ENCODE measurements at regions not wholly inside any gene's neighbourhood (a gene's known extent, or its start where the extent isn't known, plus 50 kb on each side); places are given as distances from the start of the nearest gene placed in this dataset.
A peak's percentile ranks its signal among the peaks of the same experiment; 100 is the strongest.

- ATAC-seq (no peak), DNase-seq (no peak)
- Mint-ChIP-seq H3K27ac (no peak overlapping the region), H3K36me3 (no peaks in the 10 kb centered on the region), H3K27me3 (peaks cover 38% of the 10 kb centered on the region), H3K4me1 (peaks cover 12% of the 10 kb centered on the region), H3K4me3 (peak overlapping the region; percentile 9), H3K9me3 (ENCODE audit: low read depth) (no peaks in the 10 kb centered on the region)
- CTCF ChIA-PET = interaction anchor here (1.4 kb wide), 1 partner anchor 240 kb away, joined by 3 read pairs; no protein-coding TSS in a partner anchor
These were observed 137.7 kb downstream of the SOX1 start for GRCh38 chr13:112204346-112205327.

- Mint-ChIP-seq H3K4me3 (no peak overlapping the region), H3K27me3 (peaks cover 38% of the 10 kb centered on the region), H3K9me3 (ENCODE audit: low read depth) (no peaks in the 10 kb centered on the region), H3K36me3 (no peaks in the 10 kb centered on the region), H3K27ac (no peak overlapping the region), H3K4me1 (peaks cover 12% of the 10 kb centered on the region)
- no peak for ATAC-seq
- DNase-seq = peak; percentile 44
- CTCF ChIA-PET = interaction anchor here (1.4 kb wide), 1 partner anchor 238 kb away, joined by 3 read pairs; no protein-coding TSS in a partner anchor
These were observed 139.0 kb downstream of the SOX1 start for GRCh38 chr13:112205990-112206389.

GRCh38 chr13:112207129-112207528 lies 140.2 kb downstream of the SOX1 start:
- Mint-ChIP-seq H3K27me3 (peaks cover 38% of the 10 kb centered on the region), H3K4me1 (peaks cover 12% of the 10 kb centered on the region), H3K27ac (no peak overlapping the region), H3K36me3 (no peaks in the 10 kb centered on the region), H3K9me3 (ENCODE audit: low read depth) (no peaks in the 10 kb centered on the region), H3K4me3 (no peak overlapping the region)
- ATAC-seq (no peak), DNase-seq (no peak)
- CTCF ChIA-PET = no interaction called here

GRCh38 chr13:112208656-112209055 lies 141.7 kb downstream of the SOX1 start:
- no peak overlapping the region for H3K4me3 Mint-ChIP-seq
- no peak overlapping the region for H3K27ac Mint-ChIP-seq

GRCh38 chr13:112209266-112209665 lies 142.3 kb downstream of the SOX1 start:
- peaks cover 31% of the 10 kb centered on the region for H3K27me3 Mint-ChIP-seq
- no peak overlapping the region for H3K4me3 Mint-ChIP-seq
- no peak for DNase-seq
- no peaks in the 10 kb centered on the region for H3K9me3 Mint-ChIP-seq (ENCODE audit: low read depth)
- H3K27ac Mint-ChIP-seq = no peak overlapping the region
- peaks cover 12% of the 10 kb centered on the region for H3K4me1 Mint-ChIP-seq
- ATAC-seq = no peak
- no peaks in the 10 kb centered on the region for H3K36me3 Mint-ChIP-seq
- CTCF ChIA-PET = no interaction called here

More at GRCh38 chr13:112208656-112209055, 141.7 kb downstream of the SOX1 start:
- CTCF ChIA-PET = no interaction called here
- peaks cover 37% of the 10 kb centered on the region for H3K27me3 Mint-ChIP-seq
- no peak for ATAC-seq
- peaks cover 12% of the 10 kb centered on the region for H3K4me1 Mint-ChIP-seq
- no peaks in the 10 kb centered on the region for H3K9me3 Mint-ChIP-seq (ENCODE audit: low read depth)
- no peak for DNase-seq
- no peaks in the 10 kb centered on the region for H3K36me3 Mint-ChIP-seq

- Mint-ChIP-seq H3K27ac (no peak overlapping the region), H3K9me3 (ENCODE audit: low read depth) (no peaks in the 10 kb centered on the region), H3K4me1 (peaks cover 12% of the 10 kb centered on the region), H3K27me3 (peaks cover 26% of the 10 kb centered on the region), H3K4me3 (no peak overlapping the region), H3K36me3 (no peaks in the 10 kb centered on the region)
- no peak for DNase-seq
- CTCF ChIA-PET = no interaction called here
- ATAC-seq = no peak
These were observed 142.8 kb downstream of the SOX1 start for GRCh38 chr13:112209711-112210110.

GRCh38 chr13:112210371-112210770 lies 143.4 kb downstream of the SOX1 start:
- H3K36me3 Mint-ChIP-seq = no peaks in the 10 kb centered on the region
- no peaks in the 10 kb centered on the region for H3K9me3 Mint-ChIP-seq (ENCODE audit: low read depth)
- H3K27me3 Mint-ChIP-seq = peaks cover 20% of the 10 kb centered on the region
- peaks cover 6% of the 10 kb centered on the region for H3K4me1 Mint-ChIP-seq
- H3K4me3 Mint-ChIP-seq = no peak overlapping the region
- CTCF ChIA-PET = no interaction called here
- ATAC-seq (no peak), DNase-seq (no peak)
- H3K27ac Mint-ChIP-seq = no peak overlapping the region

GRCh38 chr13:112212533-112212932 lies 145.6 kb downstream of the SOX1 start:
- Mint-ChIP-seq H3K27me3 (peaks cover under 1% of the 10 kb centered on the region), H3K9me3 (ENCODE audit: low read depth) (no peaks in the 10 kb centered on the region), H3K27ac (no peak overlapping the region), H3K4me1 (no peaks in the 10 kb centered on the region), H3K36me3 (no peaks in the 10 kb centered on the region), H3K4me3 (no peak overlapping the region)
- ATAC-seq = no peak
- DNase-seq = no peak
- CTCF ChIA-PET = no interaction called here

GRCh38 chr13:112213467-112214255 lies 146.7 kb downstream of the SOX1 start:
- no peak overlapping the region for H3K4me3 Mint-ChIP-seq
- CTCF ChIA-PET = no interaction called here
- no peaks in the 10 kb centered on the region for H3K4me1 Mint-ChIP-seq
- ATAC-seq = no peak
- H3K36me3 Mint-ChIP-seq = no peaks in the 10 kb centered on the region
- no peaks in the 10 kb centered on the region for H3K9me3 Mint-ChIP-seq (ENCODE audit: low read depth)
- H3K27me3 Mint-ChIP-seq = no peaks in the 10 kb centered on the region
- H3K27ac Mint-ChIP-seq = no peak overlapping the region
- no peak for DNase-seq

GRCh38 chr13:112215871-112216270 lies 148.9 kb downstream of the SOX1 start:
- Mint-ChIP-seq H3K4me3 (no peak overlapping the region), H3K36me3 (no peaks in the 10 kb centered on the region), H3K27me3 (no peaks in the 10 kb centered on the region), H3K27ac (no peak overlapping the region), H3K9me3 (ENCODE audit: low read depth) (no peaks in the 10 kb centered on the region), H3K4me1 (no peaks in the 10 kb centered on the region)
- no peak for ATAC-seq
- CTCF ChIA-PET = interaction anchor here (0.5 kb wide), 1 partner anchor 424 kb away, joined by 4 read pairs; no protein-coding TSS in a partner anchor
- DNase-seq = no peak

GRCh38 chr13:112217431-112217830 lies 150.5 kb downstream of the SOX1 start:
- DNase-seq (no peak), ATAC-seq (no peak)
- Mint-ChIP-seq H3K27ac (no peak overlapping the region), H3K4me1 (no peaks in the 10 kb centered on the region), H3K36me3 (no peaks in the 10 kb centered on the region), H3K9me3 (ENCODE audit: low read depth) (no peaks in the 10 kb centered on the region), H3K27me3 (no peaks in the 10 kb centered on the region), H3K4me3 (no peak overlapping the region)
- CTCF ChIA-PET = no interaction called here

GRCh38 chr13:112218416-112218815 lies 151.5 kb downstream of the SOX1 start:
- H3K36me3 Mint-ChIP-seq = no peaks in the 10 kb centered on the region
- ATAC-seq (no peak), DNase-seq (no peak)
- CTCF ChIA-PET = no interaction called here
- no peak overlapping the region for H3K27ac Mint-ChIP-seq
- H3K4me3 Mint-ChIP-seq = no peak overlapping the region
- H3K9me3 Mint-ChIP-seq (ENCODE audit: low read depth) = no peaks in the 10 kb centered on the region
- H3K27me3 Mint-ChIP-seq = no peaks in the 10 kb centered on the region
- H3K4me1 Mint-ChIP-seq = no peaks in the 10 kb centered on the region

GRCh38 chr13:112219740-112220139 lies 152.8 kb downstream of the SOX1 start:
- Mint-ChIP-seq H3K27me3 (no peaks in the 10 kb centered on the region), H3K9me3 (ENCODE audit: low read depth) (no peaks in the 10 kb centered on the region), H3K36me3 (no peaks in the 10 kb centered on the region), H3K4me3 (no peak overlapping the region), H3K27ac (no peak overlapping the region), H3K4me1 (no peaks in the 10 kb centered on the region)
- CTCF ChIA-PET = no interaction called here
- ATAC-seq (no peak), DNase-seq (no peak)
